GM23248 (cell line): ENCODE measurements at regions not wholly inside any gene's neighbourhood (a gene's known extent, or its start where the extent isn't known, plus 50 kb on each side); places are given as distances from the start of the nearest gene placed in this dataset.

Experiments used
- EZH2 ChIP-seq: fragments of 200-600 bp; sonication (generic); IDR thresholded peaks from 2 replicates; pipeline ENCODE4 v1.6.1; 2018; ENCODE audit warnings: antibody characterized with exemption, mild to moderate bottlenecking; ENCODE audit not compliant: insufficient read depth, poor library complexity, severe bottlenecking
- EZH2phosphoT487 ChIP-seq: fragments of 200-600 bp; sonication (generic); IDR thresholded peaks from 2 replicates; pipeline ENCODE4 v1.6.1; 2018; ENCODE audit warnings: antibody characterized with exemption, moderate library complexity, mild to moderate bottlenecking, low read depth; ENCODE audit not compliant: insufficient read depth

DNA sequence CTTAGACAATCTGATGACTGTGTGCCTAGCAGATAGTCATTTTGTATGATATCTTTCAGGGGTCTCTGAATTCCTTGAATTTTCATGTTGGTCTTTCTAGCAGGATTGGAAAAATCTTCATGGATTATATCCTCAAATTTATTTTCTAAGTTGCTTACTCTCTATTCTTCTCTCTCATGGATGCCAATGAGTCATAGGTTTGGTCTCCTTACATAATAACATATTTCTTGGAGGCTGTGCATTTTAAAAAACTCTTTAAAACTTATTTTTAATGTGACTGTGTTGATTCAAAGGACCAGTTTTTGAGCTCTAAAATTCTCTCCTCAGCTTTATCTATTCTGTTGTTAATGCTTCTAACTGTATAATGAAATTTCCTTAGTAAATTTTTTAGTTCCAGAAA, 198.7 kb downstream of the AASDHPPT start:
- no peak for TF ChIP-seq EZH2
- no peak for TF ChIP-seq EZH2phosphoT487
